HG02840 (cell line): ENCODE measurements at regions not wholly inside any gene's neighbourhood (a gene's known extent, or its start where the extent isn't known, plus 50 kb on each side); places are given as distances from the start of the nearest gene placed in this dataset.
"Not testable (repeated sequence)": the region's sequence is repeated elsewhere in the genome, so short reads cannot be mapped to it uniquely, and the experiment has no call there.

Experiments
- ATAC-seq: cut with Tn5 transposase; IDR thresholded peaks from one replicate; pipeline ENCODE4 v1.9.1; 2021; ENCODE audit warnings: mild to moderate bottlenecking, moderate library complexity, moderate number of reproducible peaks; ENCODE audit not compliant: unreplicated experiment, low FRiP score

DNA sequence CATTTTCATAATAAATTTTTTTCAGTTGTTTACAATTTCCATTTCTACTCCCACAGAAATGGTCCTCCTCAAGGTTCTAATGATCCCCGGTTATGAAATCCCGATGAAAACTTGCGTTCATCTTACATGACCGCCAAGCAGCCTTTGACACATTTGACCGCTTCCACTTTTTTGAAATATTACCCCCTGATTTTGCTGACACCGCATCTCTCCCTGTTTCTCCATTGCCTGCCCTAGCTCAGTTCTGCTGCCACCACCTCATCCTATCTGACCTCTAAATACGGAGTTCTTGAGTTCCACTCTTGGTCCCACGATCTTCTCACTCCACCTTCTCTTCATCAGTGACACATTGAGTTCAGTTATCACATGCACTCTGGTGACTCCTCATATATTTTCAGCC, 74.1 kb downstream of the SLC35B3 start:
- ATAC-seq = no peak

GRCh38 chr6:8352966-8353340, 82.4 kb downstream of the SLC35B3 start:
- ATAC-seq = no peak

GRCh38 chr6:8352335-8352965, 82.9 kb downstream of the SLC35B3 start:
- ATAC-seq = no peak

- ATAC-seq = no peak
Observed at GRCh38 chr6:8343600-8343999, 91.7 kb downstream of the SLC35B3 start.

DNA sequence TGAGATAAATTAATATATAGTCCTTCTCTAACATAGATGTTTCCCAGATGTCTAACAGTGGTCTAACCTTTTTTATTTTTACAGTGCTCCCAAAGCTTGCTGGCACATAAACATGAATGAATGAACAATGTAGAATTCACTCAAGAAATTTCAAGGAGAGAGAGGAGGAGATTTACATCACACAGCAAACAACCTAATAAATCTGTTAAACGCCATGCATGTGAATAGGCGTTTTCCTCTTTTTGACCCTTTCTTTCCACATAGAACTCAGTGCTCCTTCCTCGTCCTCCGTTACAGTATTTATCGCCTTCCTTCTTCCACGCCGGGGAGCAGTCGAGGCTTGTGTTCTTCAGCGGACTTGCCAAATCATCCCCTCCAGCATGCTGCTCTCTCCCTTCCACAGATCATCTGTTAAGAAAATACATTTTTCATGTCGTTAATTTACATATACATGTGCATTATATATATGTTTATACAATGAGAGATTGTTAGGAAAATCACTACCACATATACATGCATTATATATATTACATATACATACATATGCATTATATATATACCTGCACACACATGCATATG, 93.0 kb downstream of the SLC35B3 start:
- ATAC-seq = no peak

DNA sequence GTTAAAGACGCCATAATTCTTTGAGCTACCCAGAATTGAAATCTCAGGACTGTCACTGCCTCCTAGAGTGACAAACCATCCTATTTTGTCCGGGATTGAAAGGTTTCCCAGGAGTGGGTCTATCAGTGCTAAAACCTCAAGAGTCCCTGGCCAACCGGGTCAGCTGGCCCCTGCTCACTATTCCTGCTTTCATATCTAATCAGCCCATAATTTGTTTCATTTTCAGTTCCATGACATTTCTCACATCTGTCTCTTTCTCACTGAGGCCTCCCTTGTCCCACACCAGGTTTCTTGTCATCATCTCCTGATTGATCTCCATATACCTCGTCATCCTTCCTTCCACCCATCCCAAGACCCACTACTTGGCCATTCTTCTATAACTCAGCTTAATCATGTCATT, 98.2 kb downstream of the SLC35B3 start:
- ATAC-seq = no peak

- ATAC-seq = no peak
Observed at GRCh38 chr6:8336406-8337057, 98.8 kb downstream of the SLC35B3 start.

GRCh38 chr6:8335896-8336295, 99.4 kb downstream of the SLC35B3 start:
- no peak for ATAC-seq

DNA sequence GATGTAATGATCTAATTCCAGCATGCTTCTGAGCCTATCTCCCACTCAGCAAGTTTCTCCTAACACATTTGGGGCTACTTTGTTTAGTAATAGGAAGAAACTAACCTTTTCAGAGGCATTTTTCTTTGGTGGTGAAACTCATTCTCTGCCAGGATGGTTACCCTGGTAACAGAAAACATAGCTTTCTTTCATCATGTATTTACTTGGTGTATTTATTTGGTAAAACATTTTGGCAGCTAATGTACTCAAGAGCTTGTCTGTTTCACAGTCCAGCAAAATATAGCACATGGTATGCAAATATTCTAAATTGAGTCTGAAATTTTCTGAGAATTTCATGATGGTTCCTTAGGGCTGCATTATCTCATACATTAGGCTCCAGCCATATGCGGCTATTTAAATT, 100.0 kb downstream of the SLC35B3 start:
- ATAC-seq = no peak

DNA sequence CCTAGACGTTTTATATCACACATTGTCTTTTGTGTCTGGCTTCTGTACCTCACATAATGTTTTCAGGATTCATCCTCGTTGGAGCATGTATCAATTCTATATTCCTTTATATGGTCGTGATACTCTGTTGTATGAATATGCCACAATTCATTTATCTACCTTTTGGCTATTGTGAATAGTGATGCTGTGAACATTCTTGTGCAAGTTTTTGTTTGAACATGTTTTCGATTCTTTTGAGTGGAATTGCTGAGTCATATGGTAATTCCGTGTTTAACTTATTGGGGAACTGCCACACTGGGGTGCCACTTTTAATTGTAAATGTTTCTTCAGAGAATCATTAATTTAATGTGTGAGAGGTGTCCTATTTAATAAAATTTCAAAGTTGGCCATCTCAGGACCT, 101.2 kb downstream of the SLC35B3 start:
- ATAC-seq = no peak

DNA sequence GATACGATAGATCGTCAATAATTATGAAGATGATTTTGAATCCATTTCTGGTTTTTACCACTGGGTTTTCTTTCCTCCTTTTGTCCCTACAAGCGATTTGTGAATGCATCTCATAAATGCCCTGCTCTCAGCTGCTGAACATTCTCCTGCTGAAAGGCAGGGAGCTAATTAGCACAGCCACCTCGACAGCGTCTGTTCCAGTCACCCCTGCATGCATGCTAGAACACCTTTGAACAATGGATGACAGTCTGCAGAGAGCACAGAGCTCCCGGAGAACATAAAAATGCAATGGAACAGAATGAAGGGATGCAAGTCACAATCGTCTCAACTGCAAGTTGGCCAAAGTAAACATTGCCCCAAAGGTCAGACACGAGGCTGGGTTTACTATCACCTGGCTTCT, 105.8 kb downstream of the SLC35B3 start:
- no peak for ATAC-seq

GRCh38 chr6:8325743-8326142, 109.6 kb downstream of the SLC35B3 start:
- no peak for ATAC-seq

GRCh38 chr6:8322659-8323058, 112.7 kb downstream of the SLC35B3 start:
- no peak for ATAC-seq

- no peak for ATAC-seq
Observed at GRCh38 chr6:8321671-8322404, 113.5 kb downstream of the SLC35B3 start.

DNA sequence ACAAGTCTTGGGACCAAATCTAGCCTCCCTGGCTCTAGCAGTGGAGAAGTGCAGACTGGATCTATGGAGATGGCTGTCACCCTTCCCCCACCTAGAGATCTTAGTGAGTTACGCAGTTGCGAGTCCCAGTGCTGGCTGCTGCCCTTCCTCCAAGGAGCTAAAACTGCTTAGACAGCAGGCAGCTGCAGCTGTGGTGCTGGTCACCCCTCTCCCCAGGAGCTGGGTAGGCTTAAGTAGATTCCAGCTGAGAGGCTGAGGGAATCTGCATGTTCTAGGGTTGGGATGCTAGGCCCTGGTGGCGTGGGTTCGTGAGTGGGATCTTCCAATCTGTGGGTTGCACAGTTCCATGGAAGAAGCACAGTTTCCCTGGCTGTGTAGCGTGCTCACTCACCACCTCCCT, 120.2 kb downstream of the SLC35B3 start:
- ATAC-seq = no peak

DNA sequence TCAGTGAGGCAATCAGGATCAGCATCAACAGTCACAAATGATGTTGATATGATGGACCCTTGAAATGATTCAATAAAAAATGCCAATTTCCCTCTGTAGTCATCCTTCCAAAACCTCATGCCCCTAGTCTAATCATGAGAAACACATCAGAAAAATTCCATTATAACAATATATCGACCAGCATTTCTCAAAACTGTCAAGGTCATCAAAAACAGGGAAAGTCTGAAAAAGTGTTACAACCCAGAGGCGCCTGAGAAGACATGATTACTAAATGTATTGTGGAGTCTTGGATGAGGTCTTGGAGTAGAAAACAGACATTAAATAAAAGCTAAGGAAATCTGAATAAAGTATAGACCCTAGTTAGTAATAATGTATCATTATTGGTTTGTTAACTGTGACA, 133.8 kb downstream of the SLC35B3 start:
- ATAC-seq = no peak

- ATAC-seq = no peak
Observed at GRCh38 chr6:8299034-8299433, 136.3 kb downstream of the SLC35B3 start.

- not testable (repeated sequence) for ATAC-seq
Observed at GRCh38 chr6:8282946-8283345, 152.4 kb downstream of the SLC35B3 start.

- no peak for ATAC-seq
Observed at GRCh38 chr6:8282380-8282779, 153.0 kb downstream of the SLC35B3 start.

- no peak for ATAC-seq
Observed at GRCh38 chr6:8279041-8279805, 156.1 kb downstream of the SLC35B3 start.

GRCh38 chr6:8278562-8278961, 156.8 kb downstream of the SLC35B3 start:
- ATAC-seq = no peak
